HUDEP-2 (cell line): ENCODE measurements at regions not wholly inside any gene's neighbourhood (a gene's known extent, or its start where the extent isn't known, plus 50 kb on each side); places are given as distances from the start of the nearest gene placed in this dataset.

ENCODE experiments used
- DNase-seq, 76 experiments: peaks; one replicate each; lab custom pipeline; 2025; ENCODE audit not compliant: unreplicated experiment in 76 of 76; lab: John Stamatoyannopoulos, UW

DNA sequence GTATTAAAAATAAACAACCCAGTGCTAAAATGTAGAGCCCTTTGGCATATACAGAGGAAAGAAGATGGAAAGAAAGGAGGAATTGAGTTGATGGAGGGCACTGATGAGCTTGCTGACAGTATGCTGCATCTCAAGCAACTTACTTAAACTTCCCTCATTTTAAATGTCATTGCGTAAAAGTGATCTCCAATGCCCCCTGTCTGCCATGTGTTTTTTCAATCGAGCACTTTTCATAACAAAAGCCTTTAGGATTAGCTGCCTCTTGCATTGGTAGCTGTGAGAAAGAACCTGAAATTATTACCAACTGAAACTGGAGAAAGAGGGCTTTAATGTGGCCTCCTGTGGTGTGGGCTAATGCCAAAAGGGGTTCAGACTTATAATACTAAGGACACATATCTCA is 541.6 kb downstream of the SUCLA2 start:
- peak in 1 of 76 experiments; percentile 6 for DNase-seq

DNA sequence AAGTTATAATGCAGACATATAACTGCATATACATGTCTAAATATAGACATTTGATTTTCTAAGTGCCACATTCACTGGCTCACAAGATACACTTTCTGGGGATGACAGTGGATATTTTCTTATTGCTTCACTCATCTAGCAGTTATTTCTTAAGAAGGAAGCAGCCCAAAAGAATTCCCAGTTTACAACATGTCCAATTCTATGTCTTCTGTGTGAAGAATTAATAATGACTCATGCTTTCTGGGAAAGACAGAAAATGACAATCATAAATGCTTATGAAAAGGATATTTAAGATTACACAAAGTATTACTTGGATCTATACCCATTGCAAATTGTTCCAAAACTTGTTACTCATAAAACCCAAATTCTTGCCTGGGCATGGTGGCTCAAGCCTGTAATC is 543.4 kb downstream of the SUCLA2 start:
- no peak for DNase-seq

DNA sequence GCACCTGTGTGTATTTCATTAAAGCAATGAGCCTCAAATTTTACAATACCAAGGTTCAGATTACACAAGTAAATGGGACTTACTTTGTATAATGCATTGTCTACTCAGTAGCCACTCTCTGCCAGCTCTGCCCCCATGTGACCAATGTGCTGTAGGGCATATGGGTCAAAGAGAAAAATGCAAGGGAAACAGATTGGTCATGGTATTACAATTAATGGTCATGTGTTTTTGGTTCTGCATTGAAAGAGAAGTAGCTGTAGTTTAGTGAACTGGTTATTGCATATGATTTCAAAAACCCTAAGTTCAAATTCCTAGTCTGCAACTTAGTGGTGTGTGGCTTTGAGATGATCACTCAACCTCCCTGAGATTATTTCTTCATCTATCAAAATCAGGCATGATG is 545.4 kb downstream of the SUCLA2 start:
- no peak for DNase-seq

DNA sequence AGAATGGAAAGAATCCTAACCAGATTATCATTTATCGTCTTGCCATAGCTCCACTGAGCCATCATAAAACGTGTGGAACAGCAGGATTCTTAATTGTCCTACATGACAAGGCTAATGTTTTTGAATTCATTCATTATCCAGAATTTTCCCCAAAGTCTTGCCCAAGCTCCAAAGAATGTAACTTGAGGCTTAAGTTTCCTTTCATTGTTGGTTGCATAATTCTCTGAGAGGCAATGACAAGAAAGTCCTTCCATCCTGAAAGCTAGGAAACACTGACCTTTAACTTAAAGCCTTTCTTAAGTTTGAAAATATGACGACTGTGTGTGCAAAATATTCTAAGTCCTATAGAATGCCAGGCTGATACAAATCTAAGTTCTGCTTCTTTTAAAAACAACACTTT is 546.1 kb downstream of the SUCLA2 start:
- no peak for DNase-seq

DNA sequence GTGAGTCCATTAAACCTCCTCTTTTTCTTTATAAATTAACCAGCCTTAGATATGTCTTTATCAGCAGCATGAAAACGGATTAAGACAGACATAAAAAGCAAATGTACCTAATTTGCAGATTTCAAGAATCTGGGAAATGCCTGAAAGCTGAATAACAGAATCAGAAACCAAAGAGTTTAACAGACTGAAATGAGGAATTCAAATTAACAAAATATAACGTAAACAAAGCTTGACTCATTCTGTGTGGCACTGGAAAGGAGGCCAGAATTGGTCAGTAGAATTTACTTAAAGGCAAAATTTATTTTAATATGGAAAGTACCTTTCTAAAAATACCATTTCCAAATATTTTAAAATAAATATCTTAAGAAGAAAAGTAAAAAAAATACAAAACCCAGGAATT is 540.6 kb upstream of the HTR2A start:
- no peak for DNase-seq

DNA sequence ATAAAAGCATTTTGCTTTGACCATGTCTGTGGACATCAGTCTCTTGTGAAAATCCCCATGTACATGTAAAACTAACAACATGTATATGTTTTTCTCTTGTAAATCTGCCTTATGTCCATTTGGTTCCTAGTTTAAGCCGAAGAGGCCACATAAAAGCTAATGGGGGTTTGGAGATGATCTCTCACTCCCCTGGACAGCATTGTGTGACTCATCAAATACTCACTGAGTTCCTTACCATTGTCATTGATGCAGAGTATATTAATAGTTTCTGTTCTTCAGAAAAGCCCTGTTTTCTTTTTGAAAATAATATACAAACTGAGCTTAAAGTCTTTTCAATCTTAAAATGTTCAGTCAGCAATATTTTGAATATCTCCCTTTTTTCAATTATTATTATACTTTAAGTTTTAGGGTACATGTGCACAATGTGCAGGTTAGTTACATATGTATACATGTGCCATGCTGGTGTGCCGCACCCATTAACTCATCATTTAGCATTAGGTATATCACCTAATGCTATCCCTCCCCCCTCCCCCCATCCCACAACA is 536.7 kb upstream of the HTR2A start:
- DNase-seq = no peak

DNA sequence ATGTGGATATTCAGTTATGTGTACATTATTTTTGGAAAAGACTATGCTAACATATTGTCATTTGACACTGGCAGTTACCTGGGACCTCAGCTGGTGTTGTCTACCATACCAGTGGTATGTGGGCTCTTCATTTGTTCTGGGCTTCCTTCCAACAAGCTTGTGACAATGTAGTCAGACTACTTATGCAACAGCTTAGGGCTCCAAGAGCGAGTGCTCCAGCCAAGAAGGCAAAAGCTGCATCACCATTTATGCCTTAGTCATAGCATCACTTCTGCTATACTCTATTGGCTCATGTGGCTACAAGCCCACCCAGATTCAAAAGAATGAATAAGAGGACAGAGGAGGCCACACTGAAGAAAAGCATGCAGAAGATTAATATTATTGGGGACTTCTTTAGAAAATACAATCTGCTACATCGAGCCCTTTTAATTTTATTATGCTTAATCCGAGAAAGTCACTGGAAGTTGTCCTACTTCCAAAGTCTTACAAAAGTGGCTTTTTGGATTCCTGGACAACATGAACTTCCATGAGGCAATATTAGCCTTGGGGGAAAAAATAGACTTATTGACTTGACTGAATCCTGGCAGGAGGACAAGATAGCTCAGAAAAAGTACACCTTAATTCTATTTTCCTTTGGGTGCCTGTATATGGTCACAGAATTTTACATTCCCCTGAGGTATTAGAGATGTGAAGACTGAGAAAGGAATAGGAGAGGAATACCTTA is 529.4 kb upstream of the HTR2A start:
- DNase-seq = no peak

DNA sequence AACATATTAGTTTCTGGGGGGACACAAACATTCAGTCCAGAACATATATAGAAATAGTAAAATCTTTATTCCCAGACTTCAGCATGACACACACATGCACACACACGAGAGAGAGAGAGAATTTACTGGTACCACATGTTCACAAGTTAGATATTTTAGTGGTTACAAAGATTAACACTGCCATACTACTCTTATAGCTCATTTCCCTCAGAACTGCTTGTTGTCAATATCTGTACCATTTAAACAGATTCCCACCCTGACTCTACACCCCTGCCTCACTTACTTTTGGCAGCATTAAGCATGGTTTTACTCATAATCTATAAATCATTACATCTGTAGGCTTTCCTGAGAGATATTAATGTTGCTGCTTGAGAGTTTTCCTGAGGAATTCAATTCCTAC is 524.7 kb upstream of the HTR2A start:
- no peak for DNase-seq

DNA sequence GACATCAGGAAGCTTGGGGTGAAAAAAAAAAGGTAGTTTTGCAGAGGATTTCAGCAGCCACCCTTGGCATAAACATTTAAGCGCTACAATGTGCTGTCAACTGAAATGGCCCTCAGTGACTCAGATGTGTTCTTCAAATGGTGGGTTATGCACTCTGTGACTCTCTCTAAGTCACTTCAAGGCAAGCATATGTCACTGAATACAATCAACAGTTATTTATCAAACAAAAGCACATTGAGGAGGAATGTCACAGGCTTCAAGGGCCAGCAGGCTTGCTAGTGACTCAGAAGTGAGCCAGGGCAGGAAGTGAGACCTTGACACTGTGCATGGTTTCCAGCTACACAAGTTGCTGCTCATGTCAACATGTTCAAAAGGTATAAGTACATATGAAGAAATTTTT is 523.7 kb upstream of the HTR2A start:
- DNase-seq = no peak

DNA sequence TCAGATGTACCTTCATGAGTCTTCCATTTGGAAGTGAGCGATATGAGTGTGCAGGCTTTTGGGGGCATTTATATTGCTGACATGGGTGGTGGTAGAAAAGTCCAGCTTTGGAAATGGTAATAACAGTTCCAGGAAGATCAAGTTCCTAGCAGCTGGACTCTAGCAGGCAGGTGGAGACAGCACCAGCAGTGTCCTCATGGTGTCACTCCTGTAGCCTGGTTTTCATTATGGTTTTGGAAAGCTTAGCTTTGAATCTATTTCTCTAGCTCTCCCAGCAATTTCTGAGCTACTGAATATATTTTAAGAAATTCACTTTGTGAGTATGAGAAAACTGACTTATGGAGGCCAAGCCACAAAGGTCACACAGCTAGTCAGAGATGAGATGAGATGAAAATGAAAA is 523.2 kb upstream of the HTR2A start:
- no peak for DNase-seq

DNA sequence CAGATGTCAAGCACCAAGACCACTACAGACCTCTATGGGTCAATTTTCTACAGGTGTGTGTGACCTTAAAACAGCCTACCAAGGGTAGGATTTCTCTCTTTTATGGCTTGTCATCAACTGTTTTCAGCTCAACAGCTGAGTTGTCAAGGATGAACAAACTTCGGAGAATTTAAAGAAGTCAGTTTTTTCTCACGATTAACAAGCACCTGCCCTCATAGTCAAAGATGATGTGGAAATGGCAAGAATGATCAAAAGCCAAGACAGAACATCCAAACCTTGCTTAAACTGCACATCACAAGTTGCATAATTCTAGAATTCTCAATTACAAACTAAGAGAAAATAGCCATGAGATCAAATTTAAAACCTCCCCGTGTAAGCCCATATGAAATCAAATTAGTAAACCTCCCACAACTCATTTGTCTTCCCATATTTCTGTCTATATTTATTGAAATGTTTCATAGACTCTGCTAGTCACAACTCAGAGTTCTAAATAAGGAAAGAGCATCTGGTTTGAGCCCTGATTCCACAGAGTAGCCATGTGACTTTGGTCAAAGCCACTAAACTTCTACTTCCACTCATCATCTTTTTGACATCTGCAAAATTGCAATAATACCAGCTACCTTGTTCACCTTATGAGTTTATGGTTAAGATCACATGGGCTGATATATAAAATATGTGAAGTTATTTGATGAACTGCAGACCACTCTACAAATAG is 521.5 kb upstream of the HTR2A start:
- DNase-seq = no peak

DNA sequence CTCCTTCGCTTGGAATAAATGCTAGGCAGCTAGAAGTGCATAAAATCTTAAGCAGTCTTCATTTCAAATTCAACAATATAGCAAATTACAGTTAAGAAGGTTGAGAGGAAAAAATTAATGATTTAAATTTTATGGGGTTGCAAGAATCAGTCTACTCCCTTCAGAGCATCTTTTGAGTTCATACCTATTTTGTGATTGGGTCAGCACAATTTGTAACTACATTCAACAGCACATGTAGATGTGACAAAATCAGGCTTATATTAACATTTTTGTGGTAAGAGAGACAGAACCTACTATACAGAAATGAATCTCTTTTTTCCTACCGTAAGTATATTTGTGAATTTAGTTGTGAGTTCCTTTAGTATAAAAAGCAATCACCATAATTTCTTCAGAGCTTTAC is 520.6 kb upstream of the HTR2A start:
- DNase-seq = no peak

DNA sequence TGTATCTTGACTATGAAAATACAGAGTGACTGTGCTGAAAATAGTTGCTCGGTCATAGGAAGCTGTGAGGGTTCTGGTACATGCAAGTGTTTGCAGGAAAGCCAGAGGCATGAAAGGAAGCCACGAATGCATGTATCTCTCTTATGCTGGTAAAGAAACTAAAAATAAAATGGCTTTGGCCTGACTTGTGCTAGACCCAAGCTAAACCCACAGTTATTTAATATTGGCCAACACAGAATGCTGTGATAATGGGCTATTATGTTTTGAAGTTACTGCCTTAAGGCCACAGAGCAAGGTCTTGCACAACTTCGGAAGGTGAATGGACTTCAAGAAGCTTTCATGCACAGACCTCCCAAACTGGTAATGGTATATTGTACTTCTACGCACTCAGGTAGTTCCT is 518.2 kb upstream of the HTR2A start:
- DNase-seq = no peak

DNA sequence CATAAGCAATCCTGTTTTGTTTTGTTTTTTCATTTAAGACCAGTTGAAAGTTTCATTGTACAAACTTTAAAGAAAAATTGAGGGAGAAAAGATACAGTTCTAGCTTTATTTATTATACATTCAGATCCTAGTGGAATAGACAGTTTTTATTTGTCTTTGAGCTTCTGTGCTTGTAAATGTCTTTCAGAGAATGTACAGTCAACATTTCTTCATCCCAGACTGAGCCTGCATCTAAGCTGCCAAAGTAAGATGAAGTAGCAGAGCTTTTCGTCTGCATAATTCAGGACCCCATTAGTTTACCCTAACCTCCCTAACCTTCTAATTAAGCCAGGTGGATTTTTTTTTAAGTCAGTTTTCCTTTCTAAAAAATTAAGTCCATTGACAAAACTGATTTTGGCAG is 516.7 kb upstream of the HTR2A start:
- DNase-seq = no peak

DNA sequence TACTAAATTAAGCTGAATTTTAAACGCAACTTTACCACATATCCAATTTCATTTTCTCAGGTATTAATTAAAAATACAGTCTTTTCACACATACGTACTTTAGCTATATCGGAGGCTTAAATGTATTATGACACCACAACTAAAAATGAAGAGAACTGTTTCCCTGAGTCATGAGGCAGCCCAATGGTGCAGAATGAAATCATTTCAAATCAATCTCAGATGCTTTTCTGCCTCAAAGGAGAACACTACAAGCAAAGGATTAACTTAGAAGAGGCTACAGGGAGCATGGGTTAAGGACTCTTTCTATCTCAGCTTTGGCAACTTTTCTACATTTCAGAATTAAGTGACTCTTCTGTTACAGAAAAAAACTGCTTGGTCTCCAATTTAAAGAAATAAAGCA is 516.3 kb upstream of the HTR2A start:
- DNase-seq = no peak

DNA sequence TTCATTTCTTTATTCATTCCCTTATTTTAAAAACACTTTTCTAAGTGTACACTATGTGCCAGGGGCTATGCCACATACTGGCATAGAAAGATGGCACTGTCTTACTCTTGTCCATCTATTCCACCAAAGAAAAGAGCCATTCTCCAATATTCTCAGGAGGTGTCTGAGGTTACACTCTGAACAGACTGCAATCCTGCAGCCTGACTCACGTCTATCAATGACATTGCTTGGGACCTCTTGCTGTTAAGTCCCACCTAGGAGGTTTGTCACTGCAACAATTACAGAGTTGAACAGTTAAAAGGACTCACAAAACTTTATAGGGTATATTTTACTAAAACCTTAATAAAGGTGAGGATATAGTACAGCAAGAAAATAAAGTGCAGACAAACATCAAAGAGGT is 512.9 kb upstream of the HTR2A start:
- DNase-seq = no peak

DNA sequence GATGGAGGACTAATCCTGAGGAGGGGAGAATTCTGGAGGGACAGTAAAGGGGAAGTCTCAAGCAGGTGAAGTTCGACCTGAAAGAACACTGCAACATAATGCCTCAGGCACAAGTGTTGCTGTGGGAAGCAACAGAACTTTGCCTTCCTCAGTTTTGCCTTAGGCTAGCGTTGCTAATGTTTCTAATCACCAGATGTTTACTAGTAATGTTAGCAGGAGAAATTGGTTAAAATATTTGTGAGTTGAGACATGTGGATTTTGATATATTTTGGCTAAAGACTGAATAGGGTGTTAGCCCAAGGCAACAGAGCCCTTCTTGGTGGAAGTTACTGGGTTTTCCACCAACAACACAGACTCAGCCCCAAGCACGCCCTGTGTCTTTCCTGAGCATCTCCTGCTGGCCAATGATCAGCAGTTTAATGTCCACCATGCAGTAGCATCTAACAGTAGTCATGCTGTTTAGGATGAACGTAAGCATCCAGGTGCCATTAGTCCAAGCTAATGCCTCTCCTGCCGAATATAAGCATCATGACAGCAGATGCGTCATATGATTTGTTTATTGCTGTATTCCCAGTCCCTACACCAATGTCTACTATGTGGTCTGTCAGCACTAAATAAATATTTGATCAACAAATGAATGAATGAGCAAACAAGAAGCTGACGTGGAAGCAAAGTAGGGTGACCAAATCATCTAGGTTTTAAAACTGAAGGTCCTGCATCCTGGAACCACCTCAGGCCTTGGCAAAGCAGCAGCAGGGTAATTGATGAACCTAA is 511.9 kb upstream of the HTR2A start:
- DNase-seq = no peak

DNA sequence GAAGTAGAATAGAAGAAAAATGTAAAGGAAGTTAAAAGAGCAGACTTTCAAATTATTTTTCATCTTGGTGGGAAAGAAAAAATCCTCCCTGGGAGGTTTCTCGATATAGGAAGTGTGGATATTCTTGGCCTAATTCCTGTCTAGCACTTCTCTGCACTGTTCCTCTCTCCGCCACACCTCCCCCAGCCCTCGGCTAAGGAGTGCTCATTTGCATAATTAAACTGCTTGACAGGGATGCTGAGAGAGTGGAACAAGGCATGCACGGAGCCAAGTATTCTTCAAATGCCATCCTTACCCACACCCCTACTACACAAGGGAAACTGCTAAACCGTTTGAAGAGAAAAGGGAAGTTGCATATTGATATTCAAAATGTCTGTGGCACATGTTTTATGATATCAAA is 511.0 kb upstream of the HTR2A start:
- DNase-seq = no peak

DNA sequence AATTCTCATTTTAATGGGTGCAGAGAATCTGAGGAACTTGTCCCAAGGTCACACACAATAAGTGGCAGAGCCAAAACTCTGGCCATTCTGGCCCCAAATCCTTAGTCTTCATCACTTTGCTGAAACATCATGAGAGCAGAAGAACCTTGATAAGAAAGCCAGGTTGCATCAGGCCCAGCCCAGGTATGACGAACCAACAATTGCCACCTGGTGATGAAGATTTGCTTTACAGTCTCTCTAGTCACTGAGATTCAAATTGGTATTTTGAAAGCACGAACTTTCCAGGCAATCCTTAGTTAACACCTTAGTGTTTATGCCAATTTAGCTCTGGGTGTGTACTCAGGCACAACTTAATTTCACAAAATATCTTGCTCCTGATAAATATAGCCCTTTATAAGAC is 502.7 kb upstream of the HTR2A start:
- no peak for DNase-seq

DNA sequence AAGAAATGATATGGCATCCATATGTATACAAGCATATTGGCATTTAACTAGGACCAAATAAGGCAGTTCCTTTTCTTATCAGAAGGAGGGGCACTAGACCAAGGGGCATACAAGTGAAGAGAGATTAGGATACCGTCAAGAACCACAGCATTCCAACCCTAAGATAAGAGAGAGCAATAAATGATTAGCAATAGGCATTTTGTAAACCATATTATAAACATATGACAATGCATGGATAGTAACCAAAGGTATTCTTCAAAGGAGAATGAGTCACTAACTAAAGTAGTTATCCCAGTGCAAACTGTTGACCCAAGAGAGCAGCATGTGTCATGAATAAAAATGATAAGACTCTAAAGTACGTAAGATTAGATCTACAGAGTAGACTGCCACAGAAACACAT is 500.9 kb upstream of the HTR2A start:
- peak in 2 of 76 experiments; percentile 8 to 24 for DNase-seq

DNA sequence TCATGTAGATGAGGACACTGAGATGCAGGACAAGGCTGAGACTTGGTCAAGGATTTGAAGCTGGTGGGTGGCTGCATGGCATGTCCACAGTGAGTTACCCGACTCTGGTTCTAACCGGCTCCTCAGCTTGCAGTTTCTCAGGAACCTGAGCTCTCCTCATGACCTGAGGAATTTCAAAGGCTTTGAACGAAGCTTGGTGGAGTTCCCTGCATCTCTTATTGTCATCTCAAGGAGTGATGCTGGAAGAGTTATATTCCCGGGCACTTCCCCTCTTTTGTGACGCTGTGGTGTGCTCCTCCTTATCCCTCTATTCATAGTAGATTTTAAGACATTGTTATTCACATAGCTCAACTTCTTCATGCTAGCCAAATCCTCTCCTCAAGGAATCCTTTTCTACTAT is 500.1 kb upstream of the HTR2A start:
- no peak for DNase-seq

DNA sequence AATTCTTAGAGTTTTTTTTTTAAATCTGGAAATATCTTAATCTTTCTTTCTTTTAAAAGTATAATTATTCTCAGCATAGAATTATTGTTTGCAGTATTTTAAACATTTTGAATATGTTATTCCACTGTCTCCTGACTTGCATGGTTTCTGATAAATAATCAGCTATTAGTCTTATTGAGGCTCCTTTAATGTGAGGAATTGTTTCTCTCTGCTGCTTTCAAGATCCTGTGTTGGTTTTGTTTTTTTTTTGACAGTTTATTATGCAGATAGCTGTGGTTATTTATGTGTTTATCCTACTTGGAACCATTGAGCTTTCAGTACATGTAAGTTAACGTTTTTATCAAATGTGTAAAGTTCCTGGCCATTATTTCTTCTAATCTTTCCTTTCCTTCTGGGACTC is 477.9 kb upstream of the HTR2A start:
- DNase-seq = no peak
